ENCODE measurements at regions not wholly inside any gene's neighbourhood (a gene's known extent, or its start where the extent isn't known, plus 50 kb on each side); places are given as distances from the start of the nearest gene placed in this dataset.
"Not testable (repeated sequence)": the region's sequence is repeated elsewhere in the genome, so short reads cannot be mapped to it uniquely, and the experiment has no call there.

DNA sequence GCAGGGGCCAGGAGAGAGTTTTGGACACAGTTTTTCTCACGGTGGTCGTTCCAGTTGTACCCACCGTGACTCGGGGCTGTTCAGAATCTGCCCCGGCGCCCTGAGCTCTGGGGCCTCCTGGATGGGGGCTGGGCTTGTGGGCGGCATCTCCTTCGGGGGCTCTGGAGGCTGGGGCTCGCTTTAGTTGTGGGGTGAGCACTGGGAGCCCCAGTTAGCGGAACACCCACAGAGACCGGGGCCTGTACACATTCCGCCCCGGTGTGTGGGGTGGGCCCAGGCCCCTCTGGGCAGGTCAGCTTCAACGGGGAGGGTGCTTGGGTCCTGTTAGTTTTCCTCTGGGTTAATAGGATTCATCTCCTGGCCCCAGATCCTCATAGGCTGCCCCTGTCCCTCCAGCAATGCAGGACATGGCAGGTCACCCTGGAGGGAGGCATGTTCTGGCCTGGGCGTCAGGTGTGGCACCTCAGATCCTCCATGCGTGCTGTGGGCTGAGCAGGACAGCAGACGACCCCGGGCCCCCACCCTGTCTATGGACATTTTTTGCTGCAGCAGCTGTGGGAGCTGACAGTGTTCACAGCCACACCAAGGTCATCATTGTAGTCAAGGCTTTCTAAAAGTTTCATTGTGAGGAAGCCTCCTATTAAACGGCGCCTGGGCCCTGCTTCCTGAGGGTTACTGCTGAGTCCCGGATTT, 393.2 kb downstream of the TMEM121 start:
- DNase-seq (ENCODE audit: low read depth), result no peak

DNA sequence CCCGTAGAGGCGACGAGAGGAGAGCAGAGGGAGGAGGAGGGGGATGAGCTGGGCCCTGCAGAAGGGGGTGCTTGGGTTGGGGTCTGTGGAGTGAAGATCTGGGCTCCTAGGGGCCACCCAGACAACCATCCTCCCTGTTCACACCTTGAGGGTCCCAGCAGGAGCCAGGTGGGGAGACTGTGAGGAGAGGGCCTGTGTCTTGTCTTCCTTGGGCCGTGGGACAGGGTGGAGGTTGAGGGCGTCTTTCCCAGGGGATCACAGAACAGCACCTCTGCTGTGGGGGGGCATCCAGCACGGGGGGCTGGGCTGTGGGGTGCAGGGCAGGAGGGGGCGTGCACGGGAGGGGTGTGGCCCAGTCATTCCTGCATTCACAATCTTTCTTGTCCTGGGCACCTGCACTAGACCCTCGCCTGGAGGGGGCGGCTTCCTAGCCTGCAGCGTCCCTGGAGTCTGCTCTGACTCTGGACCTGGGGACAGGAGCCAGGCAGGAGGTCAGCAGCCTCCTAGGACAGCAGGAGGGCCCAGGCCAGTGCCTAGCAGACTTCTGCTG, 393.8 kb downstream of the TMEM121 start:
- not testable (repeated sequence) for DNase-seq (ENCODE audit: low read depth)

DNA sequence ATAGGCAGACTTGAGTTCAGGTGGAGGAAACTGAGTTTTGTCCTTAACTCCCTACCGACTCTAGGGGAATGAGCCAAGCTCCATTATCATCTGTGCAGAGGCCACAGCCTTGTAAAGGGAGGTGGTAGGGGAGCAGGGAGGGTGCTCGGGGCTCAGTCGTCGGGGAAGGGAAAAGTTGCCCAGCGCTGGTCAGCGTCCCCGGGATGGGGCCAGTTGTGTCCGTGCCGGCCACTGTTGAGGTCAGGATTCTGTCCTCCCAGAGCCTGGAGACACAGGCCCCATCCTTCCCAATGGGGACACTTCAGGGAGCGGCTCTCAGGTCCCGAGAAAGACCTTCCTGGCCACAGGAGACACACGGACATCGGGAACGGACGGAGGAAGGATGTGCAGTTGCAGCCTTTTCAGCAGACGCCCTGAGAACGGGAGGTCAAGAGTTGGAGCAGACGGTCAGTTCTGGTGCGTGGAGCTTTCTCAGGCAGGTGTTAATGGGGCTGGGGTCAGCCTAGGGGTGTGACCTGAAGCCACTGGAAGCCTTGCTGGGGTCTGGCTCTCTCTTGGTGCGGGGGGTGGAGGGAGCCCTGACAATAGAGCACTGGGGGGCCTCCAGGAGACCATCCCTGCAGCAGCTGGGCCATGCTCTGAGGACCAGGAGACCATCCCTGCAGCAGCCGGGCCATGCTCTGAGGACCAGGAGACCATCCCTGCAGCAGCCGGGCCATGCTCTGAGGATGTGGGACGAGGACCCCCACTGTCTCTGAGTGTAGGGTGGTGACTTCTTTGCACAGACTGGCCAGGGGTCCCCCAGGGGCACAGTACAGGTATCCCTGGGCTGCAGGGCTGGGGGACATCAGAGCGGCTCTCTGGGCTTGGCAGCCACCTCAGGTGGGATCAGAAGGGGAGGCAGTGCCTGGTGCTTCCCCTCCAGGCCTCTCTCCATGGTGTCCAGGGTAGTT, 394.7 kb downstream of the TMEM121 start:
- not testable (repeated sequence) for DNase-seq (ENCODE audit: low read depth)

DNA sequence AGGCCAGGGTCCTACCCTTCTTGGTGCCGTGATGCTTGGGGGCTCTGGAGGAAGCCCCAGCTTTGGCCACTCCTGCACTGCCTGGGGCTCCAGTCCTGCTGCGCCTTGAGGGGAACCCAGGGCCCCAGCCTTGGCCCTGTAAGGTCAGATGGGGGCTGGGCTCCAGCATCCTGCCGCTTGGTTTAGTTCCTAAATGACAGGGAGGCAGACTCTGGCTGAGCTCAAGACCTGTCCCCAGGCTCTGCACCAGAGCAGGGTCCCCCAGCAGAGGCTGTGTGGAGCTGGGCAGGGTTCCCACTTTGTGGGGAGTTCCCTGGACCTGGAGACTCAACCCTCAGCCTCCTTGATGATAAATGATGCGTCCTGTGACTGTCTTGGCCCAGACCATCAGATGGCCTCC, 395.4 kb downstream of the TMEM121 start:
- DNase-seq (ENCODE audit: low read depth), result not testable (repeated sequence)

DNA sequence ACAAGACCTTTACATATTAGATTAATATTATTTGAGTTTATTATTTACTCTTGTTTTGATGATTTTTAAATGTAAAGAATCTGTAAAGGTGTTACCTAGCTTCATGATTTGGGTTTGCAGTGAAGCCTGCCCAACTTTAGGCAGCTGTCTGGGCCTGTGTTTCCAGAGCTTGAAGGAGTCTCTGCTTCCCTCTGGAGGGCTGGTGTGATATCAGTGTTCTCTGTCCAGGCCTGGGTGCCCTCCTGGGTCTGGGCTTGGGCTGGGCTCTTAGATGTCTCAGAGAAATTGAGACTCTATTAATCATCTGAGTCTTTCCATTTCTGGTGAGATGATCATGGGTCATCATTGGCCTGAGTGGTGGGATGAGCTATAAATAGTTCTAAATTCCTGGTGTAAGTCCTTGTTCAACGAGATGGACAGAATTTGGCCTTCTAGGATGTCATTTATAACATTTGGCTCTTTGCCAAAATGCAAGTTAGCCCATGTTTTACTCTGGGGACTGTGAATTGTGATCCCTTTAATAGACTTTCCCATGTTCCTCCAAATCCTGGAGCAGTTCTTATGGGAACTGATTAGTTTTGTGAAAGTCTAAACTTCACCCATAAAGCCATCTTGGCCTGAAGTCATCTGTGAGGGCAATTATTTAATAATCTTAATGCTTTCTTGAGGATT, 397.3 kb downstream of the TMEM121 start:
- not testable (repeated sequence) for DNase-seq (ENCODE audit: low read depth)

DNA sequence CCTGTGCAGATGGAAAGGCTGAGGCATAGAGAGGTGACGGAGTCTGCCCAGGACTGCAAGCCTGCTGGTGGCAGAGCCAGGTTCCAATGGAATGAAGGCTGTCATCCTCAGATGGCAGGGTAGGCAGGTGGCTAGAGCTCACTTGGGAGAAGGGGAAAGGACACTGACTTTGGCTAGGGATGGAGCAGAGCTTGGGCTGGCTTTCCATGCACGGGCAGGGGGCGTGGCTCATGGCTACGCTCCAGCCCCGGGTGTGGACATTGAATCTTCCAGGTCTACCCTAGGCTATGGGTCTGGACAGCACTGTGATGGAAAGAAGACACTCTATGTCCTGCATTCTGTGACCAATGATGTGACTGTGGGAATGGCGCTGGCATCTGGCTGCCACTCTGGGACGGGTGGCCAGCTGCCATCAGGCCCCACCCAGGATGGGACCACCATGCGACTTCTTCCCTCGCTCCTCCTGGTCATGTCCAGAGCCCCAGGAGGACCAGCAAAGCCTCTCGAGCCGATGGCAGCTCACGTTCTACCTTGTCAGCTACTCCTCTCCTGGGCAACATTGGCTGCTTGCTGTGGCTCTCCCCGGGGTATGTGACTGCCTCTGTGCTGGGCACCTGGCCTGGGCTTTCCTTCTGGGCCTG, 398.7 kb downstream of the TMEM121 start:
- DNase-seq (ENCODE audit: low read depth), result no peak

DNA sequence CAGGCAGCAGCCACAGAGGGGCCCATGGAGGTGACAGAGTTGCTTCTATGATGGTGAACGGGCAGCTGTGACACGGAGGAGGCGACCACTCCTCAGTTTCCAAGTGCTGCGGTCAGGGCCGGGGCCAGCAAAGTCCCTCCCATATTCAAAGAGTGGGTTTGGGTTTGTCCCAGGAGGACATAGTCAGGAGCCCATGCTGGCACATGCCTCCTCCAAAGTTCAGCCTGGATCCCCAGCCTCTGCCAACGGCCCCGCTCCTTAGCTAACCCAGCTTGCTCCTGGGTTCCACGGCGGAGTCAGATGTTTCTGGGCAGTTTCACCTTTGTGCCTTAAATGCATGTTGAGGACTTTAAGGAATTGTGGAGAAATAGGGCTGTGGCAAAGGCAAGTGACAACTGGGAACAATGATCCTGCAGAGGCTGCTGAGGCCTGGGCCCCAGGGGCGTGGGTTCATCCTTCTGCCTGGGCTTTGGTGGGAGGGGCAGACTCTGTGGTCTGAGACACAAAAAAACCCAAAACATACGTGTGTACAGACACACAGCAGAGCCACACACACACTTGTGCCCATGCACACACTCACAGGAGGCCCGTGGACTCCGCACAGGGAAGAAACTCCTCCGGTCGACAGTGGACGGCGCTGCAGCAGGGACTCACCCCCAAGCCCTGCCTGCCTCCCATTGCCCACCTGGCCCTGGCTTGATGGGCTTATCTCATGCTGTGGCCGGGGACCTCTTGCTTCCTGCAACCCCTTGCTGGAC, 399.4 kb downstream of the TMEM121 start:
- no peak for DNase-seq (ENCODE audit: low read depth)

DNA sequence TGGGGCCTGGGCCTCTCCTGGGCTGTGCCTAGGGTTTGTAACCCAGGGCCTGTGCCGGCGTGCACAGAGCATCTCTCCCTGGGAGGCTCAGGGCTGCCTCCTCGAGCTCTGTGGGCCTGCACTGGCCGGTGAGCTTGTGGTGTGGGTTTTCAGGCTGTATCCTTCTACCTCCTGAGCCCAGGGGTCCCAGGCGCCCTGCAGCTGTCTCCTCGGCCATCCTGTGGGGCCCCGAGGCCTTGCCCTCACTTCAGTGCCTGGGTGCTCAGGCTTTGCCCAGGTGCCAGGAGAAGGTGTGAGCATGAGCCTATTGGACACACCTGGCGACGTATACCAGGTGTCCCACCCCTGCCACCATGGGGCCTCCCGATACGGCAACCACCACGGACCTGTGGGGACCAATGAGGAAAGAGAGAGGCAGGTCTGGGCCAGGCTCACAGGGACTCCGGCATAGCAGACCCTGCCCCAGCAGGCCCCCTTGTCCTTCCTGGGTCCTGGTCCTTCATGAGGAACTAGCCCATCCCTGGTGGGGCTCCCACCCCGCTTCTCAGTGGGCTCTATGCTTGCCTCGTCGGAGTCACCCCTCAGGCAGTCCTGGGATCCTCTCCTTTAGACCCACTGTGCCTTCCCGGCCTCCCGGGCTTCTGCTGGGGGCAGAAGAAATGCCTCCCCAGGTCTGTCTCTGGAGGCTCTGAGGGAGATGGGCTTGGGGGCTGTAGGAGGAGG, 400.2 kb downstream of the TMEM121 start:
- no peak for DNase-seq (ENCODE audit: low read depth)

DNA sequence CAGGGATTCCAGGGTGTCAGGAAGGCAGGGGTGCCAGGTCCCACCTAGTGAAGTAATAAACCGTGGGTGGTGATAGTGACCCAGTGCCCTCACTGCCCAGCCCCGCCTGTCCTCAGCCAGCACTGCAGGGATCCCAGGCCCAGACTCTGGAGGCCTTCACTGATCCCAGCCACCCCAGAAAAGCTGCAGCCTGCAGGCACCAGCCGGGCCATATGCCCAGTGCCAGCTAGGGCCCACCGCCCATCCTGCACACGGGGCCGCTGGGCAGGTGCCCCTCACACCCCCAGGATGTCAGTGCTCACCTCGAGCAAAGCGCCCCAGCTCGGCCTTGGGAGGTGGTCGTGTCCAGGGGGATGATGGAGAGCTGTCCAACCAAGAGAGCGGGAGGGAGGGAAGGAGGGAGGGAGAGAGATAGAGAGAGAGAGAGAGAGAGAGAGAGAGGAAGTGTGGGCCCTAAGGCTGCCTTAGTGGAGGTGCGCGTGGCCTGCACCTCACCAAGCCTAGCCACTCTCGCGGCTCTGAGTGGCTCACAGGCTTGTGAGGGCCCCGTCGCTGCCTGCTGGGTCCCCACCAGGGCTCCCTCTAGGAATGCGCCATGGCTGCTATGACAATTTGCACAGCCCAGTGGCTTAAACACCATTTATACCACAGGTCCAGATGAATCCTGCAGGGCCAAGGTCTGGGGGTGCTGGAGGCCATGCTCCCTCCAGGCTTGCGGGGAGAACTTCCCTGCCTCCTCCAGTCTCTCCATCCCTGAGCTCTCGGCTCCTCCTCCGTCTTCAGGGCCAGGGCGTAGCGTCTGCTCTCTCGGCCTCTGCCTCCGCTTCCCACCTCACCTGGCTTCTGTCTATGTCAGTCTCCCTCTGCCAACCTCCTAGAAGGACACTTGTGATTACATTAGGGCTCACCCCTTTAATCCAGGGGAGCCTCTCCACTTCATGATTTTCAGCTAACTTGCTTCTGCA, 401.0 kb downstream of the TMEM121 start:
- no peak for DNase-seq (ENCODE audit: low read depth)

DNA sequence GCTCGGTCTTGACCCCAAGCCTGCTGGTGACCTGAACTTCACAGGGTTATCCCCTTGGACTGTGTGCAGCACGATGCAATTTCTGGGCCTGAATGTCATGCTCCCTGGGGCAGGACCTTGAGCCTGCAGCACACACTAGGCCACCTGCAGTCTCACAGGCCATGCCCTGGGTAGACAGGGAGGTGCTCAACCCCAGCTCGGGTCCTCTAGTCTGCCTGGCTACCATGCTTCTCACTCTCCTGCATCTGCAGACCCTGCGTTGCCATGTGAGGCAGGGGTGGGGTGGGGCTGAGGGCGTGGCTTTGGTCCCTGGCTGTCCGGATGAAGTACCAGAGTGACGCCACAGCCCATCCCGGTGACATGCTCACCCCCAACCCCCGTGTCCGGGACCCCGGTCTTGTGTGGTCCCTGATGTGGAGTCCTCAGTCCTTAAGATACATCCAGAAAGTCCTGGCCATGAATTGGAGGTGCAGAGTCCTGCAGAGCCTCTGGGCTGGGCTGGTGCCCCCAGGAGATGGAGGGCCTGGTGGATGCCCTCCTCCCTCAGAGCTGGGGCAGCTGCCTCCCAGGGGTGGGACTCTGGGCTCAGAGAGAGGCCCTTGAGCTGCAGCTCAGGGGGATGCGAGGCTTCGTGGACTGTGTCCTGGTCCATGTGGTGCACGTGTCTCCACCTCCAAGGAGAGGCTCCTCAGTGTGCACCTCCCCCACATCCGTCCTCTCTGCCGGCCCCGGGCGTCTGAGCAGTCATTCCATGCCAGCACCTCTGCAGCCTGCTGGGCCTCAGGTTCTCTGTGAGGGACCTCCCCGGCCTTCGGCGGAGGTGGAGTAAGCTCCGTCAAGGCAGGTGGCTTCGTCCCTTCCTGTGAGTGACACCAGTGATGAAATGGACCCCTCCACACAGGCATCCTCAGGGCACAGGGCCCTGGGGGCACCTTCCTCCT, 402.1 kb downstream of the TMEM121 start:
- not testable (repeated sequence) for DNase-seq (ENCODE audit: low read depth)

DNA sequence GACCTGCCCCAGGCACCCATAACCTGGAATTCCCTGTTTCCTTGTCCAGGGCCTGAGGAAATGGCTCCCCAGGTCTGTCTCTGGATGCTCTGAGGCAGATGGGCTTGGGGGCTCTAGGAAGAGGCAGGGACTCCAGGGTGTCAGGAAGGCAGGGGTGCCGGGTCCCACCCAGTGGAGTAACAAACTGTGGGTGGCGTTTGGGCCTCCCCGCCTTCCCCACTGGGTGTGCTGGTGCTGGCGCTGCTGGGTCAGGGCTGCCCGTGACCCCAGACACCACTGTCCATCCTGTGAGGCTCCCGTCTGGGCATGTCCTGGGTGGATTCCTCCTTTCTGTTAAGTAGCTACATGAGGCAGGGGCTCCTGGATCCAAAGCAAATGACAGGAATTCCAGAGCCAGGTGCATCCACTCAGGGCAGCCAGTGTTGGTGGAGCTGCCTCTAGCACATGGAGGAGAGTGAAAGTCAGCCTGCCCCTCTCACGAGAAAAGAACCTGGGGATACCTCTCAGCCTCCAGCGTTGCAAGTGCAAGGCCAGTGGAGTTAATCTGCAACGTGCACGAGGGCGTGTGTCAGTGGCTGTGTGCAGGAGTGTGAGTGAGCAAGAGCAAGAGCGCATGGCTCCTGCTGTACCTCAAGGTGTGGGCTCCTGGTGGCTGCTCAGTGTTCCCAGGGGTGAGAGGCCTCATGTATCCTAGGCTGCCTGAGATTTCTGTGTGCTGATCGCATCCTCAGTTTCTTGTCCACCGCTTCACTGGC, 403.1 kb downstream of the TMEM121 start:
- no peak for DNase-seq (ENCODE audit: low read depth)

DNA sequence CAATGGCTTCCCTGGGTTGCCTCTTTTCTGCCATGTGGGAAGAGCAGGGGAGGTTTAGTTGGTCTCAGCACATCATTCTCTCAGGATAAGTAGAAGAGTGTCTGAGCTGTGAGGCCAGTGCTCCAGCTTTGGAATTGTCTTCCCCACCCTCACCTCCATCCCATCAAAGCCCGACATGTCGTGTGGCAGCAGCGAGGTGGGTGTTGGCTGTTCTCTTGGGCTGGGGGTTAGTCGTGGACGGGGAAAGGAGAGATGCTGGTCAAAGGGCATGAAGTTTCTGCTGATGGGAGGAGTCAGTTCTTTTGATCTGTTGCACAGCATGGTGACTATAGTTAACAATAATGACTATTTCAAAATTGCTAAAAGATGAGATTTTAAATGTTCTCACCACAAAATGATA, 404.2 kb downstream of the TMEM121 start:
- DNase-seq (ENCODE audit: low read depth), result no peak

DNA sequence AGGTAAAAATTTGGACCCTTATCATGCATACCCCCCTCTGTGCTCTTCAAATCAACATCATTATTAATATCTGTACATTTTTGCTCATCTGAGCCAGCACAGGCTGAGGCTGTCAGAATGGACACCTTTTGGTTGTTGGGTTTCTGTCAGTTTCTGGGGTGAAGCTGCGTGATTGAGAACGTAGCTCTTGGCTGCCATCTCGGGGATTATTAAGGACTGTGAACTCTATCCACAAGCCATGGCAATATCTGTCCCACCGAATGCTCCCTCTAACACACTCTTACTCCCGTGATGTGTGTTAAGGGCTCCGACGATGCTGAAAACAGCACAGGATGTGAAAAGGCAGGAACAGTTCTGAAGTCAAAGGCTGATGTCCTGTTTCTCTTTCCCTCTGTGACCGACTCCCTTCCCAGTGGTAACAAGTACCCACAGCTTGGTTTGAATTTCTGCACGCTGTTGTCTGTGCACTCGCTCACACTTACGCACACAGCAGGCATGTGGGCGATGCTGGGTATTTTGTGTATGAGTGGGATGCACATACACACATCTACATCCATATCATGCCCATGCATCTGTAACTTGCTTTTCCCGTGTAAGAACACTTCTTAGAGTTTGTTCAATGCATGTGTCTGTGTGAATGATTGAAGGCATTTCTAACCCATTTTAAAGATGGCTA, 405.6 kb downstream of the TMEM121 start:
- no peak for DNase-seq (ENCODE audit: low read depth)

DNA sequence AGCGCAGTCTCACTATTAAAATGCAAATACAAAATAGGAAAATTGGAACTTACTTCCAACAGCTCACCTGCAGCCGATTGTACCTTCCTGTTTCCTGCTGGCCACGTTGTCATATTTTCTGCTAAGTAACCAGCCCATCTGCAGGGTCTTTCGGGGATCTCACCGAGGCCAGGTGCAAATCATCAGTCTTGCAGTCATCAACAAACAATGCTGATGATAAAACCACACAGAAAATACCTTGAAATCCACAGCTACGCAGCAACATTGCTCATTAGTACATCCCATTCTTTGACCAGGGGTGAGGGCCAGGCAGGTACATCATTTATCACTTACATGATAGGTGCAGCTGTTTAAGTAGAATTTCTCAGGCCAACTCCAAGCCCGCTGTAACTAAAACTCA, 406.9 kb downstream of the TMEM121 start:
- no peak for DNase-seq (ENCODE audit: low read depth)

DNA sequence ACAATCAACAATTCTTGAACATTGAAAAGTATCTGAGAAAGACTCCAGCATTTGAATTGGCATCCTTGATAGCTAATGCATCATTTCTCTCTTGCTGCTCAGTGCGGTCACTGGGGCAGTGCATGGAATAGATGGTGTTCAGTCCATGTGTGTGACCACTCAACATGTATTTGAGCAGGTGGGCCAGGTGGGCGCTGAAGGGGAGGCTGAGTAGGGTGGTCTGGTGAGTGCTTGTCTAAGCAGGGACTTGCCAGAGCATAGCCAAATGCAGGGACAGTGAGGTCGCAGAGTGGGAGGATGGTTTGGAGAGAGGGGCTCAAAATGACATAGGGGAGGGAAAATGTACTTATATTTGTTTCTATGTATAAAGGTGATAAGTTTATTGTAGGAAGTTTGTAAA, 409.0 kb downstream of the TMEM121 start:
- DNase-seq (ENCODE audit: low read depth), result no peak

DNA sequence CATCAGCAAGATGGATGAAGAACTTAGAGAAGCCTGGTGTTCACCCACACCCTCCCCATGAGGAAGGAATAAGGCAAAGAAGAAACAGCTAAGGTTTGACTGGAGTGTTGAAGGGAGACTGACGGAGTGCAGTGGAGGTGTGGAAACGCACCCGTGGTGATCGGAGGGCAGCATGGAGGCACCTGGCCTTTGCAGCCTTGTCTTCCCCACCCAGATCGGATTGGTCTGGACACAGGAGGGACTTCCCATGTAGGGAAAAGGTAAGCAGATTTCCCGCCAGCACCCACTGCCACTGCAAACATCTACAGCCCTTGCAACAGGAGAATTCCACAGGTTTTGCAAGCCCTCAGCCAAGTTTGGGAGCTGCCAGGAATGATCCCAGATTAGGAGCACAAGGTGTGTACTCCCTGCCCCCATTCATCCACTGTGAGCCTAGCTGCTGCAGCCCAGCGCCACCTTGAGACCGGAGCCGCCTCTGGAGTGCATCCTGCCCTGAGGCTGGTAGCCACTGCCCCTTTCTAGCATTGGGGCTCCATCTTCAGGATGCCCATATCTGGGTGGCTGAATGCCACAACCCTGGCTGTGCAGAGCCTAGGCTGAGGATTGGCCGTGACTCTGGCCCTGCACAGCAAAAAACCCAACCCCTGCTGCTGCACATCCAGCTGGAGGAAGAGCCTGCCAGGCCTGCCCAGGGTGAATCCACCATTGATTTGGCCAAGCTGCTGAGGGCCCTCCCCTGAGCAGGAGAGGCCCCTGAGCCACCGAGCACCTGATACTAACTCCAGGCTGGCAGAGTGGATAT, 411.1 kb downstream of the TMEM121 start:
- no peak for DNase-seq (ENCODE audit: low read depth)
